Mammary epithelial cell (primary cell): ENCODE measurements at regions not wholly inside any gene's neighbourhood (a gene's known extent, or its start where the extent isn't known, plus 50 kb on each side); places are given as distances from the start of the nearest gene placed in this dataset.

Experiments
- EZH2 ChIP-seq: IDR thresholded peaks from 2 replicates; pipeline ENCODE4 v1.6.1; 2012; ENCODE audit warnings: low read length, inconsistent platforms, borderline replicate concordance
- TF ChIP-seq, protein P1 (sequence below), 2 donors: IDR thresholded peaks in 1 of 2; conservative IDR thresholded peaks in 1 of 2; 2 replicates each; pipeline ENCODE4 v1.5.1; 2011 to 2012; ENCODE audit warnings: inconsistent platforms in 2 of 2, low read length in 2 of 2, mild to moderate bottlenecking in 2 of 2, control low read depth in 1 of 2, low read depth in 1 of 2; ENCODE audit not compliant: insufficient read depth in 1 of 2; ENCODE audit errors: extremely low read depth in 1 of 2

DNA sequence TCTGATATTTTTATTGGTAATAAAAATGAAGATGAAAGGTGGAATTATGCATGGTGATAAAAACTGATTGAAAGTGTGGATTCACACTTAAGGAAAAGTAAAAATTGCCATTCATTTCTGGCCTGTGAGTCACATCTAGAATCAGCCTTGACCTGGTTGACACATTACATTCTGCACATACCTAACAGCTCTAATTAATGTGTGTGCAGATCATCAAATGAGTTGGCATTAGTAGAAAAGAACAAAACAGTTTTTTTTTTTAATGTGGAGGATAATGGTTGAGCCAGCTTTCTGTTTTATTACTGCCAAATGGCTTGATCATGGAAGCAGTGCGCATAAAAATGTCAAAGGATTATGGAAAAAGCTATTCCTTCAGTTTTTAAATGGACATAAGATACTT is 142.6 kb upstream of the TMEM196 start:
- TF ChIP-seq, protein P1, sequence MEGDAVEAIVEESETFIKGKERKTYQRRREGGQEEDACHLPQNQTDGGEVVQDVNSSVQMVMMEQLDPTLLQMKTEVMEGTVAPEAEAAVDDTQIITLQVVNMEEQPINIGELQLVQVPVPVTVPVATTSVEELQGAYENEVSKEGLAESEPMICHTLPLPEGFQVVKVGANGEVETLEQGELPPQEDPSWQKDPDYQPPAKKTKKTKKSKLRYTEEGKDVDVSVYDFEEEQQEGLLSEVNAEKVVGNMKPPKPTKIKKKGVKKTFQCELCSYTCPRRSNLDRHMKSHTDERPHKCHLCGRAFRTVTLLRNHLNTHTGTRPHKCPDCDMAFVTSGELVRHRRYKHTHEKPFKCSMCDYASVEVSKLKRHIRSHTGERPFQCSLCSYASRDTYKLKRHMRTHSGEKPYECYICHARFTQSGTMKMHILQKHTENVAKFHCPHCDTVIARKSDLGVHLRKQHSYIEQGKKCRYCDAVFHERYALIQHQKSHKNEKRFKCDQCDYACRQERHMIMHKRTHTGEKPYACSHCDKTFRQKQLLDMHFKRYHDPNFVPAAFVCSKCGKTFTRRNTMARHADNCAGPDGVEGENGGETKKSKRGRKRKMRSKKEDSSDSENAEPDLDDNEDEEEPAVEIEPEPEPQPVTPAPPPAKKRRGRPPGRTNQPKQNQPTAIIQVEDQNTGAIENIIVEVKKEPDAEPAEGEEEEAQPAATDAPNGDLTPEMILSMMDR (conservative IDR thresholded peaks at IDR 0.05 in 1 of 2, IDR thresholded peaks at IDR 0.05 in 1 of 2; ENCODE audit: extremely low read depth in 1 of 2, insufficient read depth in 1 of 2, low read depth in 1 of 2, low read length in 2 of 2): no peak
- no peak for TF ChIP-seq EZH2
